ENCODE measurements at regions not wholly inside any gene's neighbourhood (a gene's known extent, or its start where the extent isn't known, plus 50 kb on each side); places are given as distances from the start of the nearest gene placed in this dataset.

- Histone ChIP-seq H3K79me2 (ENCODE audit: low read length) (no peaks in the 10 kb centered on the region), H2AFZ (ENCODE audit: low read length) (no peak overlapping the region), H4K20me1 (ENCODE audit: low read length) (no peaks in the 10 kb centered on the region), H3K27ac (ENCODE audit: low read length) (no peak overlapping the region), H3K4me1 (ENCODE audit: insufficient read depth, low read length) (no peaks in the 10 kb centered on the region; the same call in 1 of the 2 replicates), H3K9me2 (replicated peaks; ENCODE audit: low read length) (no peaks in the 10 kb centered on the region), H3K9ac (ENCODE audit: low read length) (no peak overlapping the region), H3K36me3 (ENCODE audit: low read depth, low read length) (no peaks in the 10 kb centered on the region), H3K4me2 (ENCODE audit: low read length) (no peak overlapping the region), H3K27me3 (ENCODE audit: low read length) (no peaks in the 10 kb centered on the region), H3K9me3 (ENCODE audit: low read length) (no peaks in the 10 kb centered on the region), H3F3A (ENCODE audit: low read length, unreplicated experiment) (no peaks in the 10 kb centered on the region), H3K4me3 (ENCODE audit: low read length) (no peak overlapping the region)
- POLR2A ChIA-PET (ENCODE audit: unreplicated experiment), result no interaction called here
- CTCF ChIA-PET, result no interaction called here
- no peak for DNase-seq
- TF ChIP-seq EZH2phosphoT487 (IDR thresholded peaks at IDR 0.05; ENCODE audit: borderline replicate concordance, low read length), result no peak
- TF ChIP-seq EZH2 (IDR thresholded peaks at IDR 0.05; ENCODE audit: low read length, unreplicated experiment), result no peak
- TF ChIP-seq CTCF (conservative IDR thresholded peaks at IDR 0.05; ENCODE audit: low read depth, low read length), result no peak
- ATAC-seq, result no peak
- no TSS peak for BruUV-seq (replicated peaks)
- intact Hi-C loops (cut with micrococcal nuclease), result no loop called here
Measured at GRCh38 chr9:130780415-130780814, 54.6 kb upstream of the ABL1 start.

DNA sequence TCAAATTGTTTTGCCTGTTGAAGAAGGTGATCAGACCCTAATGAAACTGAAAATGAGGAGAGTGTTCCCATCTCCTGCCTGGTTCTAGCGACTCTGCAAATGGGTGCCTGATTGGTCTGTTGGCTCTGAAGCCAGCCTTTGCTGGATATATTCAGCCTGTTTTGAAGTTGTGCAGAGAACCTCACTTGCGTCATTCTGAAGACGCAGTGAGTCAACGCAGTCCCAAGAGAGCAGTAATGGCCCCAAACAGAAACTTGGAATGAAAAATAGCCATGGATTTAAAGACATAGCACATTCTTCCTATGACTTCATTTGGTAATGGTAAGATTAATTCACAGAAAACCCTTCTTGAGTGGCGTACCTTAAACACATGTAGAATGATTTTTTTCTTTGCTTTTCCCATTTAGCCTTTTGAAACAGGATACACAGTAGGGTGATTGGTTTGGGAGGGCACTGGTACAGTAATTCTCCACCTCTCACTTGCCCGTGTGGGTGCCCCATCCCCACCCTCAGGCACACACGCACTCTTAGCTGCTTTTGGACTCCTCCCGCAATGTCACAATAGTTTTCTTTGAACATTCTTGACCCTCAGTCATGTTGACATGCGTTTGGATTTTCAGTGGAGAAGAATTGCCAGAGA, 54.1 kb upstream of the ABL1 start:
- BruUV-seq (replicated peaks), result no TSS peak
- intact Hi-C loops (cut with micrococcal nuclease), result no loop called here
- no peak for ATAC-seq

More for the DNA sequence above, 54.1 kb upstream of the ABL1 start:
- Histone ChIP-seq H3K4me1 (ENCODE audit: insufficient read depth, low read length) (no peaks in the 10 kb centered on the region; the same call in 1 of the 2 replicates), H3K79me2 (ENCODE audit: low read length) (no peaks in the 10 kb centered on the region), H3K9me2 (replicated peaks; ENCODE audit: low read length) (no peaks in the 10 kb centered on the region), H3K27ac (ENCODE audit: low read length) (no peak overlapping the region), H3K36me3 (ENCODE audit: low read depth, low read length) (no peaks in the 10 kb centered on the region), H4K20me1 (ENCODE audit: low read length) (no peaks in the 10 kb centered on the region), H3K9me3 (ENCODE audit: low read length) (no peaks in the 10 kb centered on the region), H3K9ac (ENCODE audit: low read length) (no peak overlapping the region), H3K4me3 (ENCODE audit: low read length) (no peak overlapping the region), H3K4me2 (ENCODE audit: low read length) (no peak overlapping the region), H3K27me3 (ENCODE audit: low read length) (no peaks in the 10 kb centered on the region), H3F3A (ENCODE audit: low read length, unreplicated experiment) (no peaks in the 10 kb centered on the region), H2AFZ (ENCODE audit: low read length) (no peak overlapping the region)
- DNase-seq, result no peak
- CTCF ChIA-PET, result no interaction called here
- POLR2A ChIA-PET (ENCODE audit: unreplicated experiment), result no interaction called here
- TF ChIP-seq EZH2phosphoT487 (IDR thresholded peaks at IDR 0.05; ENCODE audit: borderline replicate concordance, low read length) (no peak), EZH2 (IDR thresholded peaks at IDR 0.05; ENCODE audit: low read length, unreplicated experiment) (no peak), CTCF (conservative IDR thresholded peaks at IDR 0.05; ENCODE audit: low read depth, low read length) (no peak)

All from PC-3 (cell line).